GM21528 (cell line): ENCODE measurements at regions not wholly inside any gene's neighbourhood (a gene's known extent, or its start where the extent isn't known, plus 50 kb on each side); places are given as distances from the start of the nearest gene placed in this dataset.

Source experiments
- ATAC-seq: cut with Tn5 transposase; IDR thresholded peaks from one replicate; pipeline ENCODE4 v1.9.1; 2021; ENCODE audit warnings: mild to moderate bottlenecking, moderate library complexity; ENCODE audit not compliant: unreplicated experiment, low FRiP score

GRCh38 chr2:213202011-213202410 is 50.6 kb upstream of the IKZF2 start:
- ATAC-seq: no peak

- ATAC-seq: no peak
Observed at GRCh38 chr2:213205944-213206343, 54.5 kb upstream of the IKZF2 start.

GRCh38 chr2:213213186-213213585 is 61.8 kb upstream of the IKZF2 start:
- ATAC-seq: no peak

- ATAC-seq: no peak
Observed at GRCh38 chr2:213214209-213214608, 62.8 kb upstream of the IKZF2 start.

GRCh38 chr2:213216461-213216860 is 65.0 kb upstream of the IKZF2 start:
- no peak for ATAC-seq

GRCh38 chr2:213219816-213220215 is 64.4 kb upstream of the SPAG16 start:
- no peak for ATAC-seq

- no peak for ATAC-seq
Observed at GRCh38 chr2:213220967-213221603, 63.2 kb upstream of the SPAG16 start.

GRCh38 chr2:213221957-213222356 is 62.3 kb upstream of the SPAG16 start:
- ATAC-seq: no peak

- ATAC-seq: no peak
Observed at GRCh38 chr2:213224366-213224765, 59.9 kb upstream of the SPAG16 start.

GRCh38 chr2:213225866-213226265 is 58.4 kb upstream of the SPAG16 start:
- ATAC-seq: no peak

- ATAC-seq: peak; percentile 88
Observed at GRCh38 chr2:213227458-213227857, 56.8 kb upstream of the SPAG16 start.

- no peak for ATAC-seq
Observed at GRCh38 chr2:213228638-213229037, 55.6 kb upstream of the SPAG16 start.

GRCh38 chr2:213229814-213230213 is 54.5 kb upstream of the SPAG16 start:
- ATAC-seq: no peak

- ATAC-seq: no peak
Observed at GRCh38 chr2:213231966-213232365, 52.3 kb upstream of the SPAG16 start.

GRCh38 chr2:213232649-213233437 is 51.4 kb upstream of the SPAG16 start:
- ATAC-seq: peak; percentile 94

GRCh38 chr2:213233438-213234330 is 50.6 kb upstream of the SPAG16 start:
- ATAC-seq: no peak
